SK-N-SH (cell line): ENCODE measurements at regions not wholly inside any gene's neighbourhood (a gene's known extent, or its start where the extent isn't known, plus 50 kb on each side); places are given as distances from the start of the nearest gene placed in this dataset.

Experiments used
- CTCF ChIP-seq: fragments of 200-600 bp; sonication (generic); IDR thresholded peaks from 2 replicates; pipeline ENCODE4 v1.6.1; 2017; ENCODE audit warnings: antibody characterized with exemption, mild to moderate bottlenecking, moderate library complexity
- EZH2phosphoT487 ChIP-seq: fragments of 200-600 bp; sonication (generic); IDR thresholded peaks from 2 replicates; pipeline ENCODE4 v1.6.1; 2017; ENCODE audit warnings: low read depth, mixed run types, mild to moderate bottlenecking, antibody characterized with exemption, moderate library complexity, borderline replicate concordance
- SMC3 ChIP-seq: IDR thresholded peaks from 2 replicates; pipeline ENCODE4 v1.6.1; 2012; ENCODE audit warnings: low read depth, low read length, improper control_type of control experiment

GRCh38 chrX:896256-896655 lies 265.7 kb downstream of the SHOX start:
- no peak for TF ChIP-seq CTCF
- no peak for TF ChIP-seq EZH2phosphoT487
- TF ChIP-seq SMC3, result no peak
